HepG2 (cell line): ENCODE measurements at regions not wholly inside any gene's neighbourhood (a gene's known extent, or its start where the extent isn't known, plus 50 kb on each side); places are given as distances from the start of the nearest gene placed in this dataset.

Source experiments
- ATAC-seq: fragments of 200-7000 bp; cut with Tn5 transposase; 3 replicates; pipeline ENCODE4 v1.9.1; 2020; ENCODE audit warnings: mild to moderate bottlenecking, moderate library complexity
- BruUV-seq: library from RNA; stranded (reverse); fragments of 400-500 nt; replicated peaks from 2 replicates; lab custom pipeline; 2021; lab: Mats Ljungman, UMichigan
- CTCF ChIA-PET: fragments of 300-600 bp; formaldehyde crosslinking; extraction: SDS; loops from one replicate; lab custom pipeline; 2021; ENCODE audit warnings: low total read pairs, inconsistent platforms, low intra/inter-chr PET ratio; lab: Yijun Ruan, JAX
- POLR2A ChIA-PET: fragments of 350-600 bp; sonication (Branson Sonifier 250); formaldehyde crosslinking; loops from one replicate; lab custom pipeline; 2020; ENCODE audit warnings: antibody characterized with exemption, inconsistent platforms; lab: Yijun Ruan, JAX
- DNase-seq: peaks from one replicate; pipeline ENCODE4 v3.0.0-alpha.2; 2015; ENCODE audit warnings: low spot score
- FAIRE-seq: peaks from 3 replicates; lab custom pipeline; 2011; peaks lifted over from hg19 to GRCh38; lab: Jason Lieb, UNC
- H2AFZ ChIP-seq: one replicate; pipeline ENCODE4 v1.6.1; 2011; ENCODE audit warnings: low read length, inconsistent platforms
- H3K27ac ChIP-seq: fragments of 300-600 bp; 3 replicates; pipeline ENCODE4 v1.8.0; 2011; ENCODE audit warnings: mixed run types, mild to moderate bottlenecking, mixed read lengths, low read length, inconsistent platforms; ENCODE audit not compliant: insufficient read depth; ENCODE audit errors: extremely low read length
- H3K27me3 ChIP-seq, 2 experiments: fragments of 200-600 bp in 1 of 2; 2 replicates in 1 of 2; 3 replicates in 1 of 2; pipeline versions ENCODE4 v1.6.0 to v1.8.0; 2011; ENCODE audit warnings: low read length in 2 of 2, mild to moderate bottlenecking in 2 of 2, moderate library complexity in 2 of 2, inconsistent platforms in 1 of 2; ENCODE audit not compliant: insufficient read depth in 2 of 2, control insufficient read depth in 1 of 2
- H3K36me3 ChIP-seq, 2 experiments: fragments of 200-600 bp in 1 of 2; replicated peaks in 1 of 2; 2 replicates in 1 of 2; 3 replicates in 1 of 2; pipeline versions ENCODE4 v1.5.1 to v1.8.0; 2011; ENCODE audit warnings: low read length in 2 of 2, inconsistent platforms in 1 of 2; ENCODE audit not compliant: insufficient read depth in 2 of 2, control insufficient read depth in 1 of 2
- H3K4me1 ChIP-seq: 2 replicates; pipeline ENCODE4 v1.5.1; 2012; ENCODE audit warnings: low read length, inconsistent platforms; ENCODE audit not compliant: insufficient read depth
- H3K4me2 ChIP-seq: 2 replicates; pipeline ENCODE4 v1.6.0; 2011; ENCODE audit warnings: low read depth, low read length, inconsistent platforms
- H3K4me3 ChIP-seq, 3 experiments: fragments of 200-600 bp in 1 of 3; sonication (generic), shearing (Covaris generic) in 1 of 3; replicated peaks in 1 of 3; 2 replicates each; pipeline ENCODE4 v1.5.1; 2011 to 2016; ENCODE audit warnings: low read length in 3 of 3, inconsistent platforms in 2 of 3, low read depth in 2 of 3, mild to moderate bottlenecking in 2 of 3, control low read depth in 1 of 3, mixed read lengths in 1 of 3; ENCODE audit not compliant: insufficient read depth in 1 of 3
- H3K79me2 ChIP-seq: one replicate; pipeline ENCODE4 v1.6.1; 2011; ENCODE audit warnings: low read length, inconsistent platforms; ENCODE audit not compliant: insufficient read depth
- H3K9ac ChIP-seq: 2 replicates; pipeline ENCODE4 v1.6.0; 2011; ENCODE audit warnings: mild to moderate bottlenecking, low read depth, low read length, inconsistent platforms; ENCODE audit not compliant: insufficient read depth
- H3K9me3 ChIP-seq: 2 replicates; pipeline ENCODE4 v1.5.1; 2012; ENCODE audit warnings: mild to moderate bottlenecking, low read length
- H4K20me1 ChIP-seq: 2 replicates; pipeline ENCODE4 v1.6.0; 2011; ENCODE audit warnings: inconsistent platforms, mild to moderate bottlenecking, low read length, moderate library complexity; ENCODE audit not compliant: insufficient read depth
- EHMT2 ChIP-seq: fragments of 200-600 bp; sonication (generic); IDR thresholded peaks from 2 replicates; pipeline ENCODE4 v1.7.0; 2017; ENCODE audit warnings: antibody characterized with exemption, low read depth, low read length, borderline replicate concordance
- GPN1 ChIP-seq: sonication (generic); formaldehyde crosslinking; IDR thresholded peaks from 2 replicates; pipeline ENCODE4 v1.5.1; 2020; ENCODE audit warnings: missing genetic modification reagents, borderline replicate concordance
- HNF4A ChIP-seq: sonication (generic); formaldehyde crosslinking; IDR thresholded peaks from 2 replicates; pipeline ENCODE4 v1.4.0; 2020; ENCODE audit warnings: missing genetic modification reagents
- HNF4G ChIP-seq, 2 experiments: sonication (generic) in 1 of 2; formaldehyde crosslinking in 1 of 2; IDR thresholded peaks; 2 replicates each; pipeline versions ENCODE4 v1.4.0 to v1.6.1; 2011 to 2020; ENCODE audit warnings: borderline replicate concordance in 2 of 2, low read depth in 2 of 2, mild to moderate bottlenecking in 2 of 2, low read length in 1 of 2, missing genetic modification reagents in 1 of 2, moderate library complexity in 1 of 2
- SALL1 ChIP-seq: sonication (generic); formaldehyde crosslinking; IDR thresholded peaks from 2 replicates; pipeline ENCODE4 v1.8.0; 2022; ENCODE audit warnings: mild to moderate bottlenecking, missing genetic modification reagents
- TAF15 ChIP-seq: fragments of 200-400 bp; formaldehyde crosslinking; IDR thresholded peaks from one replicate; pipeline ENCODE4 v1.6.1; 2018; ENCODE audit warnings: mild to moderate bottlenecking, low read depth, low read length; ENCODE audit not compliant: poor library complexity, severe bottlenecking
- ZMYM3 ChIP-seq: sonication (generic); formaldehyde crosslinking; IDR thresholded peaks from 2 replicates; pipeline ENCODE4 v1.5.1; 2020; ENCODE audit warnings: mild to moderate bottlenecking, missing genetic modification reagents
- ZNF232 ChIP-seq: sonication (generic); formaldehyde crosslinking; IDR thresholded peaks from 2 replicates; pipeline ENCODE4 v1.4.0; 2020; ENCODE audit warnings: missing genetic modification reagents, borderline replicate concordance
- ZNF367 ChIP-seq: sonication (generic); formaldehyde crosslinking; IDR thresholded peaks from 2 replicates; pipeline ENCODE4 v1.4.0; 2020; ENCODE audit warnings: missing genetic modification reagents, borderline replicate concordance
- ZNF451 ChIP-seq: sonication (generic); formaldehyde crosslinking; IDR thresholded peaks from 2 replicates; pipeline ENCODE4 v1.5.0; 2020; ENCODE audit warnings: mild to moderate bottlenecking, missing genetic modification reagents
- WGBS: methylation state at CpG from one replicate; pipeline ENCODE4 v1.1.6; 2017; ENCODE audit warnings: low lambda C conversion rate; 5-methylcytosine and 5-hydroxymethylcytosine counted together
- in situ Hi-C: cut with HindIII; loops from 2 replicates; pipeline ENCODE4 v1.10.0; 2017; ENCODE audit warnings: low pct_unique_long_range_greater_than_20kb; ENCODE audit not compliant: extremely low pct_ligation_motif_present
- intact Hi-C: fragments of 100-400 bp; cut with micrococcal nuclease; formaldehyde crosslinking; loops from one replicate; pipeline ENCODE4 v1.10.0; 2022; ENCODE audit not compliant: unreplicated experiment
- TF ChIP-seq, protein P1 (sequence below): sonication (generic); formaldehyde crosslinking; IDR thresholded peaks from 2 replicates; pipeline ENCODE4 v1.5.1; 2020; ENCODE audit warnings: mild to moderate bottlenecking, missing genetic modification reagents, moderate library complexity
- TF ChIP-seq, protein P2 (sequence below): IDR thresholded peaks from 2 replicates; pipeline ENCODE4 v1.6.1; 2016; ENCODE audit warnings: missing biosample characterization, missing genetic modification reagents, low read depth

DNA sequence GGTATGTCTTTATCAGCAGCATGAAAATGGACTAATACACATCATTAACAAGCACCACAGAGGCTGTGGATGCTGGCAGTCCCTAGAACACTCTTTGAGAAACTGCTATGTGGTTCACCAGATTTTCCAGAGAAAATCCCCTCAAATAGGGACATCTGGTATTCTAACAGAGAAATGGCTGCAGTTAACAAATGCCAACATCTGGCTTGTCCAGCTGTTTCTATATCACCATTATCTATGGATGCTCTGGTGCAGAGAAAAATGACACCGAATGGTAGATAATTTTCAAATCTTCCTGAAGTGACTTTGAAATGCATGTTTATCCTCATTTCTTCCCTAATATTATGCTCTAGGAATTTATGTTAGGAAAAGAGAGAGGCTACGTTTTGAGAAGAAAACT lies 403.5 kb upstream of the PROX1 start:
- TF ChIP-seq ZNF451 (CRISPR knock-in tag) (no peak), ZNF367 (CRISPR knock-in tag) (no peak), ZNF232 (CRISPR knock-in tag) (no peak), TAF15 (no peak)
- TF ChIP-seq, all 625 proteins: peak for 0
- in situ Hi-C loops, result no loop called here
- no peak for FAIRE-seq
- Histone ChIP-seq H3K9ac (no peak overlapping the region), H3K79me2 (no peaks in the 10 kb centered on the region), H3K27me3 (no peaks in the 10 kb centered on the region), H3K9me3 (no peaks in the 10 kb centered on the region), H3K27ac (no peak overlapping the region), H2AFZ (no peak overlapping the region), H3K4me1 (peaks cover 28% of the 10 kb centered on the region), H3K4me2 (no peak overlapping the region), H4K20me1 (no peaks in the 10 kb centered on the region), H3K4me3 (no peak overlapping the region), H3K36me3 (no peaks in the 10 kb centered on the region)
- DNase-seq, result no peak
- WGBS, result 88% methylated on average over 2 of the region's 2 CpGs
- ChIA-PET CTCF (no interaction called here), POLR2A (no interaction called here)
- BruUV-seq, result no TSS peak
- no peak for ATAC-seq
- intact Hi-C loops, result no loop called here

DNA sequence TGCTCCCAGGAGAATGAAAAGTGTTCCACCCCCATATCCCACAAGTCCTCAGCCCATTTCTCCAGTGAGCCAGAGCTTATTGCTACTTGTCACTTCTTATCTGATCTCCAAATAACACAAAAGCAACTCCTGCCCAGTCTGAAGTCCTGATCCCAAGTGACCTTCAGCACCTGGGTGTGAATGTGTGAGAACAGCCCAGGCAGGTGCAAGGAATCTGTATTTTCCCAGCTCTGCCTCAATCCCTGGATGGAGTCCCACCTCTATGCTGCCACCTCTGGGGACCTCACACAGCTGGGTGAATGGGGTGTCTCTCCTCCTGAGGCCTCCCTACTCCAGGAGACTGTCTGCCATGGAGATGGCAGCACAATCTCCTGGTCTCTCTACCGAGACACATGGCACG lies 402.4 kb upstream of the PROX1 start:
- ChIA-PET POLR2A (interaction anchor here (1.5 kb wide), 1 partner anchor 13 kb away, joined by 4 read pairs; no protein-coding TSS in a partner anchor), CTCF (no interaction called here)
- Histone ChIP-seq H4K20me1 (no peaks in the 10 kb centered on the region), H3K27ac (no peak overlapping the region), H2AFZ (no peak overlapping the region), H3K27me3 (no peaks in the 10 kb centered on the region), H3K4me2 (no peak overlapping the region; the same call in 1 of the 2 replicates), H3K79me2 (no peaks in the 10 kb centered on the region), H3K4me3 (no peak overlapping the region), H3K9ac (no peak overlapping the region), H3K4me1 (peaks cover 28% of the 10 kb centered on the region), H3K9me3 (no peaks in the 10 kb centered on the region), H3K36me3 (no peaks in the 10 kb centered on the region)
- DNase-seq (no peak), FAIRE-seq (no peak), ATAC-seq (peak; percentile 59)
- WGBS, result 60% methylated on average over 1 of the region's 2 CpGs
- no TSS peak for BruUV-seq
- intact Hi-C loops (no loop called here), in situ Hi-C loops (no loop called here)
- TF ChIP-seq EHMT2 (0 out of 2 replicates have a peak, but pooled peaks have one; percentile 19), HNF4A (CRISPR knock-in tag) (peak; percentile 51), GPN1 (no peak), SALL1 (CRISPR knock-in tag) (0 out of 2 replicates have a peak, but pooled peaks have one; percentile 28), HNF4G (IDR thresholded peaks at IDR 0.05; ENCODE audit: borderline replicate concordance, low read depth, low read length) (peak; percentile 14; the same call in 1 of the 2 replicates), HNF4G (CRISPR knock-in tag; IDR thresholded peaks at IDR 0.05; ENCODE audit: borderline replicate concordance, low read depth) (no peak), ZMYM3 (CRISPR knock-in tag) (0 out of 2 replicates have a peak, but pooled peaks have one; percentile 18)
- TF ChIP-seq, protein P1, sequence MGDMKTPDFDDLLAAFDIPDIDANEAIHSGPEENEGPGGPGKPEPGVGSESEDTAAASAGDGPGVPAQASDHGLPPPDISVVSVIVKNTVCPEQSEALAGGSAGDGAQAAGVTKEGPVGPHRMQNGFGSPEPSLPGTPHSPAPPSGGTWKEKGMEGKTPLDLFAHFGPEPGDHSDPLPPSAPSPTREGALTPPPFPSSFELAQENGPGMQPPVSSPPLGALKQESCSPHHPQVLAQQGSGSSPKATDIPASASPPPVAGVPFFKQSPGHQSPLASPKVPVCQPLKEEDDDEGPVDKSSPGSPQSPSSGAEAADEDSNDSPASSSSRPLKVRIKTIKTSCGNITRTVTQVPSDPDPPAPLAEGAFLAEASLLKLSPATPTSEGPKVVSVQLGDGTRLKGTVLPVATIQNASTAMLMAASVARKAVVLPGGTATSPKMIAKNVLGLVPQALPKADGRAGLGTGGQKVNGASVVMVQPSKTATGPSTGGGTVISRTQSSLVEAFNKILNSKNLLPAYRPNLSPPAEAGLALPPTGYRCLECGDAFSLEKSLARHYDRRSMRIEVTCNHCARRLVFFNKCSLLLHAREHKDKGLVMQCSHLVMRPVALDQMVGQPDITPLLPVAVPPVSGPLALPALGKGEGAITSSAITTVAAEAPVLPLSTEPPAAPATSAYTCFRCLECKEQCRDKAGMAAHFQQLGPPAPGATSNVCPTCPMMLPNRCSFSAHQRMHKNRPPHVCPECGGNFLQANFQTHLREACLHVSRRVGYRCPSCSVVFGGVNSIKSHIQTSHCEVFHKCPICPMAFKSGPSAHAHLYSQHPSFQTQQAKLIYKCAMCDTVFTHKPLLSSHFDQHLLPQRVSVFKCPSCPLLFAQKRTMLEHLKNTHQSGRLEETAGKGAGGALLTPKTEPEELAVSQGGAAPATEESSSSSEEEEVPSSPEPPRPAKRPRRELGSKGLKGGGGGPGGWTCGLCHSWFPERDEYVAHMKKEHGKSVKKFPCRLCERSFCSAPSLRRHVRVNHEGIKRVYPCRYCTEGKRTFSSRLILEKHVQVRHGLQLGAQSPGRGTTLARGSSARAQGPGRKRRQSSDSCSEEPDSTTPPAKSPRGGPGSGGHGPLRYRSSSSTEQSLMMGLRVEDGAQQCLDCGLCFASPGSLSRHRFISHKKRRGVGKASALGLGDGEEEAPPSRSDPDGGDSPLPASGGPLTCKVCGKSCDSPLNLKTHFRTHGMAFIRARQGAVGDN (CRISPR knock-in tag), result 0 out of 2 replicates have a peak, but pooled peaks have one; percentile 22
- TF ChIP-seq, protein P2, sequence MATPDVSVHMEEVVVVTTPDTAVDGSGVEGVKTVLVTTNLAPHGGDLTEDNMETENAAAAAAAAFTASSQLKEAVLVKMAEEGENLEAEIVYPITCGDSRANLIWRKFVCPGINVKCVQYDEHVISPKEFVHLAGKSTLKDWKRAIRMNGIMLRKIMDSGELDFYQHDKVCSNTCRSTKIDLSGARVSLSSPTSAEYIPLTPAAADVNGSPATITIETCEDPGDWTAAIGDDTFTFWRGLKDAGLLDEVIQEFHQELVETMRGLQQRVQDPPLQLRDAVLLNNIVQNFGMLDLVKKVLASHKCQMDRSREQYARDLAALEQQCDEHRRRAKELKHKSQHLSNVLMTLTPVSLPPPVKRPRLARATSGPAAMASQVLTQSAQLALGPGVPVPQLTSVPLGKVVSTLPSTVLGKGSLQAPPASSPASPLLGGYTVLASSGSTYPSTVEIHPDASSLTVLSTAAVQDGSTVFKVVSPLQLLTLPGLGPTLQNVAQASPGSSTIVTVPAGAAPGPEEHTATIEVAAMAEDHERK (CRISPR knock-in tag), result no peak
